Ovary (tissue), 3 donors: ENCODE measurements at regions not wholly inside any gene's neighbourhood (a gene's known extent, or its start where the extent isn't known, plus 50 kb on each side); places are given as distances from the start of the nearest gene placed in this dataset.

Source experiments
- POLR2A ChIP-seq: fragments of 450-650 bp; IDR thresholded peaks from one replicate; pipeline ENCODE4 v1.6.1; 2017; ENCODE audit warnings: antibody characterized with exemption, mild to moderate bottlenecking, moderate library complexity
- TF ChIP-seq, protein P1 (sequence below), 3 donors: fragments of 450-650 bp in 2 of 3; fragments of 200-600 bp in 1 of 3; IDR thresholded peaks; one replicate each; pipeline versions ENCODE4 v1.5.1 to v1.8.0; 2016 to 2022; ENCODE audit warnings: antibody characterized with exemption in 3 of 3, mild to moderate bottlenecking in 1 of 3
- donor health status: DM: no; HTN: no; CAD: no.

DNA sequence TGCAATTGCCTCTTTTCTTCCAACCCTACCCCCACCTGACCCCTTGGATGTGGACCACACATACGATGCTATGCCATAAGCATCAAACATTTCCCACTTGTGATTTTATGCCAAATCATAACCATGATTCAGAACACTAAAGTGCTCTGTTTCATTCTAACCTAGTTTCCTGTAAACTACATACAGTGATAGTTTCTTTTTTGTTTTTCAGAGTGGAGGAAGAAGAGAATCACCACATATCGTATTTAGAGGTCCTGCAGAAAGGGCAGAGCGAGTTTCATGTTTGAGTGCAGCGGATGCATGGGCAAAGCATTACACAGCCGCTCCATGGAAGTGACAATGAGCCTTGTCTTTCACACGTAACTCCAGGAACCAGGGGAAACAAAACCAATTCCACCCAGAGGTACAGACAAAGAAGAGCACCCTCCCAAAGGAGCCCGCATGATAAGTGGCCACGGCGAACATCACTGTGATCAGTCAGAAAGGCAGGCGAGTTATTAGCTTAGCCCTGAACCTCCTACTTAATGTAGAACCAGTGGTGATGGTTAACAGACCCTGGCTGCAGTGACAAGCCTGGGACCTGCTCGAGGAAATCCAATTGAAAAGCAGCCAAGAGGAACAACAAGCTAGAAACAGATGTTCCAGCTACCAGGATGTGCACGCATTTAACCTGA, 64.0 kb upstream of the ZNF281 start:
- TF ChIP-seq, protein P1, sequence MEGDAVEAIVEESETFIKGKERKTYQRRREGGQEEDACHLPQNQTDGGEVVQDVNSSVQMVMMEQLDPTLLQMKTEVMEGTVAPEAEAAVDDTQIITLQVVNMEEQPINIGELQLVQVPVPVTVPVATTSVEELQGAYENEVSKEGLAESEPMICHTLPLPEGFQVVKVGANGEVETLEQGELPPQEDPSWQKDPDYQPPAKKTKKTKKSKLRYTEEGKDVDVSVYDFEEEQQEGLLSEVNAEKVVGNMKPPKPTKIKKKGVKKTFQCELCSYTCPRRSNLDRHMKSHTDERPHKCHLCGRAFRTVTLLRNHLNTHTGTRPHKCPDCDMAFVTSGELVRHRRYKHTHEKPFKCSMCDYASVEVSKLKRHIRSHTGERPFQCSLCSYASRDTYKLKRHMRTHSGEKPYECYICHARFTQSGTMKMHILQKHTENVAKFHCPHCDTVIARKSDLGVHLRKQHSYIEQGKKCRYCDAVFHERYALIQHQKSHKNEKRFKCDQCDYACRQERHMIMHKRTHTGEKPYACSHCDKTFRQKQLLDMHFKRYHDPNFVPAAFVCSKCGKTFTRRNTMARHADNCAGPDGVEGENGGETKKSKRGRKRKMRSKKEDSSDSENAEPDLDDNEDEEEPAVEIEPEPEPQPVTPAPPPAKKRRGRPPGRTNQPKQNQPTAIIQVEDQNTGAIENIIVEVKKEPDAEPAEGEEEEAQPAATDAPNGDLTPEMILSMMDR (IDR thresholded peaks at IDR 0.05), result no peak
- TF ChIP-seq POLR2A, result no peak
